K562 (cell line): ENCODE measurements at regions not wholly inside any gene's neighbourhood (a gene's known extent, or its start where the extent isn't known, plus 50 kb on each side); places are given as distances from the start of the nearest gene placed in this dataset.
"Not testable (repeated sequence)": the region's sequence is repeated elsewhere in the genome, so short reads cannot be mapped to it uniquely, and the experiment has no call there.

Experiments
- ATAC-seq: fragments of 200-7000 bp; cut with Tn5 transposase; 3 replicates; pipeline ENCODE4 v1.9.1; 2020; ENCODE audit warnings: moderate library complexity
- BruUV-seq: library from RNA; stranded (reverse); fragments of 400-500 nt; replicated peaks from 2 replicates; lab custom pipeline; 2021; lab: Mats Ljungman, UMichigan
- CTCF ChIA-PET: fragments of 300-600 bp; formaldehyde crosslinking; extraction: SDS; loops from one replicate; lab custom pipeline; 2021; ENCODE audit warnings: low intra/inter-chr PET ratio; lab: Yijun Ruan, JAX
- POLR2A ChIA-PET: fragments of 300-600, 350-650 bp; sonication (Branson Sonifier 250); formaldehyde crosslinking; extraction: SDS; loops from one replicate; lab custom pipeline; 2021; ENCODE audit warnings: antibody characterized with exemption, inconsistent platforms; lab: Yijun Ruan, JAX
- DNase-seq, 4 experiments: peaks; one replicate each; pipeline versions ENCODE4 v3.0.0 to v3.0.0-alpha.2; 2011 to 2018; ENCODE audit warnings: low spot score in 3 of 4, mixed read lengths in 3 of 4; ENCODE audit errors: extremely low read depth in 1 of 4
- FAIRE-seq: peaks from 2 replicates; lab custom pipeline; 2011; peaks lifted over from hg19 to GRCh38; lab: Jason Lieb, UNC
- H2AFZ ChIP-seq: 2 replicates; pipeline ENCODE4 v1.6.0; 2011; ENCODE audit warnings: low read depth, low read length, control low read depth, inconsistent platforms
- H3K27ac ChIP-seq: fragments of 200-600 bp; 3 replicates; pipeline ENCODE4 v1.8.0; 2011; ENCODE audit warnings: low read depth, mild to moderate bottlenecking, control low read depth, inconsistent platforms, low read length, moderate library complexity, mixed read lengths; ENCODE audit errors: extremely low read depth
- H3K27me3 ChIP-seq, 2 experiments: fragments of 300-600 bp in 1 of 2; 2 replicates in 1 of 2; 3 replicates in 1 of 2; pipeline versions ENCODE4 v1.6.0 to v1.8.0; 2011; ENCODE audit warnings: inconsistent platforms in 2 of 2, low read length in 2 of 2, mild to moderate bottlenecking in 1 of 2, mixed read lengths in 1 of 2, moderate library complexity in 1 of 2; ENCODE audit not compliant: control insufficient read depth in 2 of 2, insufficient read depth in 2 of 2
- H3K36me3 ChIP-seq: fragments of 300-600 bp; 3 replicates; pipeline ENCODE4 v1.8.0; 2011; ENCODE audit warnings: mild to moderate bottlenecking, low read length, inconsistent platforms; ENCODE audit not compliant: control insufficient read depth, insufficient read depth
- H3K4me1 ChIP-seq, 2 experiments: fragments of 200-600 bp in 1 of 2; replicated peaks in 1 of 2; 2 replicates in 1 of 2; 3 replicates in 1 of 2; pipeline versions ENCODE4 v1.5.1 to v1.8.0; 2011; ENCODE audit warnings: inconsistent platforms in 2 of 2, low read length in 2 of 2, mild to moderate bottlenecking in 1 of 2, mixed read lengths in 1 of 2, moderate library complexity in 1 of 2; ENCODE audit not compliant: control insufficient read depth in 2 of 2, insufficient read depth in 2 of 2
- H3K4me2 ChIP-seq: 2 replicates; pipeline ENCODE4 v1.6.1; 2011; ENCODE audit warnings: low read length, control low read depth, inconsistent platforms, mixed read lengths; ENCODE audit not compliant: insufficient read depth
- H3K4me3 ChIP-seq: fragments of 200-600 bp; sonication (generic), shearing (Covaris generic); 2 replicates; pipeline ENCODE4 v1.5.1; 2016; ENCODE audit warnings: control low read depth, inconsistent platforms
- H3K79me2 ChIP-seq: fragments of 200-600 bp; 3 replicates; pipeline ENCODE4 v1.8.0; 2011; ENCODE audit warnings: low read length, inconsistent platforms; ENCODE audit not compliant: control insufficient read depth, insufficient read depth
- H3K9ac ChIP-seq, 2 experiments: 2 replicates each; pipeline versions ENCODE4 v1.6.0 to v1.6.1; 2011; ENCODE audit warnings: low read depth in 2 of 2, low read length in 2 of 2, control low read depth in 1 of 2, inconsistent platforms in 1 of 2, mild to moderate bottlenecking in 1 of 2, mixed read lengths in 1 of 2; ENCODE audit not compliant: insufficient read depth in 1 of 2
- H3K9me1 ChIP-seq: one replicate; pipeline ENCODE4 v1.6.0; 2011; ENCODE audit warnings: inconsistent platforms, mild to moderate bottlenecking, low read length, moderate library complexity; ENCODE audit not compliant: control insufficient read depth, insufficient read depth
- H3K9me3 ChIP-seq: replicated peaks from 2 replicates; pipeline ENCODE4 v1.5.1; 2011; ENCODE audit warnings: low read depth, low read length, inconsistent platforms; ENCODE audit not compliant: control insufficient read depth, insufficient read depth
- H4K20me1 ChIP-seq: replicated peaks from 2 replicates; pipeline ENCODE4 v1.6.1; 2011; ENCODE audit warnings: low read length, inconsistent platforms, mixed read lengths; ENCODE audit not compliant: control insufficient read depth, insufficient read depth
- ATF7 ChIP-seq: fragments of 450-650 bp; IDR thresholded peaks from 2 replicates; pipeline ENCODE4 v1.7.1; 2014; ENCODE audit warnings: mild to moderate bottlenecking, moderate library complexity
- BCOR ChIP-seq: fragments of 450-650 bp; IDR thresholded peaks from 2 replicates; pipeline ENCODE4 v1.6.1; 2016
- CEBPB ChIP-seq: fragments of 450-650 bp; IDR thresholded peaks from 2 replicates; pipeline ENCODE4 v1.6.1; 2016; ENCODE audit warnings: missing genetic modification characterization, missing compliant biosample characterization
- CEBPG ChIP-seq, 3 experiments: fragments of 200-800 bp in 1 of 3; sonication (Bioruptor generic) in 1 of 3; sonication (generic) in 1 of 3; formaldehyde crosslinking in 1 of 3; IDR thresholded peaks in 2 of 3; conservative IDR thresholded peaks in 1 of 3; 2 replicates each; pipeline versions ENCODE4 v1.6.1 to v1.8.0; 2016 to 2022; ENCODE audit warnings: missing compliant biosample characterization in 2 of 3, missing genetic modification characterization in 2 of 3, mild to moderate bottlenecking in 1 of 3, missing genetic modification reagents in 1 of 3
- RBM25 ChIP-seq: fragments of 200-400 bp; formaldehyde crosslinking; IDR thresholded peaks from 2 replicates; pipeline ENCODE4 v1.6.1; 2018; ENCODE audit warnings: low read length, low read depth, moderate library complexity; ENCODE audit not compliant: severe bottlenecking
- SRF ChIP-seq, 2 experiments: fragments of 250-450, 450-650 bp in 1 of 2; sonication (Bioruptor Pico) in 1 of 2; sonication (generic) in 1 of 2; formaldehyde crosslinking; IDR thresholded peaks; 2 replicates each; pipeline versions ENCODE4 v1.5.0 to v1.5.1; 2020 to 2022; ENCODE audit warnings: mild to moderate bottlenecking in 1 of 2, missing genetic modification reagents in 1 of 2
- ZNF146 ChIP-seq: IDR thresholded peaks from one replicate; pipeline ENCODE4 v1.6.1; 2018; ENCODE audit warnings: missing compliant biosample characterization; ENCODE audit not compliant: unreplicated experiment
- WGBS: fragments of 100-300 bp; shearing (Covaris generic); methylation state at CpG from one replicate; pipeline ENCODE4 v1.1.6; 2016; ENCODE audit warnings: low coverage, mixed read lengths; ENCODE audit not compliant: insufficient coverage; ENCODE audit errors: missing lambda C conversion rate; 5-methylcytosine and 5-hydroxymethylcytosine counted together
- in situ Hi-C: fragments of 300-500 bp; cut with MboI; formaldehyde crosslinking; loops from 4 replicates; pipeline ENCODE4 v1.15.0; 2018; ENCODE audit warnings: inconsistent platforms, mixed read lengths
- intact Hi-C: fragments of 100-400 bp; cut with micrococcal nuclease; formaldehyde crosslinking; loops from 2 replicates; pipeline ENCODE4 v1.14.2; 2022

DNA sequence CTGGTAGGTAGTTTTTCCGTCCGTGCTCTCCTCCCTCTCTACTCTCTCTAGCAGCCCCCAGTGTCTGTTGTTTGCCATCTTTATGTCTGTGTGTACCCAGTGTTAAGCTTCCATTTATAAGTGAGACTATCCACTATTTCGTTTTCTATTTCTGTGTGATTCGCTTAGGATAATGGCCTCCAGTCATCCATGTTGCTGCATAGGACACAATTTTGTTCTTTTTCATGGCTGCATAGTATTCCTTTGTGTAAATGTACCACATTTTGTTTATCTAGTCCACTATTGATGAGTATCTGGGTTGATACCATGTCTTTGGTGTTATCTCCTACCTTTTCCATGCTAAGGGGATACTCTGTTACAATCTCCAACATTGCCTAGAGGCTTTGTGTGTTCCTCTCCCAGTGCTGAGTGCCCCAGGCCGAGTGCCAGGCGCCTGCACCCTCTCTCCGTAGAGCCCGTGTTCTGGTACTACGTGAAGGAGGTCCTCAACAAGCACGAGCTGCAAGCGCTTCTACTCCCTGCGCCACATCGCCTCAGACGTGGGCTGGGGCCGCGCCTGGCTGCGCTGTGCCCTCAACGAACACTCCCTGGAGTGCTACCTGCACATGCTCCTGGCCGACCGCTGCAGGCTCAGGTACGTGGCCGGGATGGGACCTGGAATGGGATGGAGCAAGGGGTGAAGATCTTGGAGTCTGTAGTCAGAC is 98.3 kb upstream of the CRYM start:
- CTCF ChIA-PET, H3K36me3 ChIP-seq, FAIRE-seq, ATAC-seq, POLR2A ChIA-PET, H3K4me3 ChIP-seq, H4K20me1 ChIP-seq, in situ Hi-C loops, H3K9me3 ChIP-seq, H3K4me2 ChIP-seq, H3K4me1 ChIP-seq, H2AFZ ChIP-seq, H3K9ac ChIP-seq, H3K79me2 ChIP-seq, H3K9me1 ChIP-seq, intact Hi-C loops, H3K27me3 ChIP-seq, H3K27ac ChIP-seq, BruUV-seq, DNase-seq: not testable (repeated sequence)
- WGBS = 59% methylated on average over 14 of the region's 22 CpGs
- TF ChIP-seq BCOR (peak; percentile 51; the same call in 1 of the 2 replicates), RBM25 (peak; percentile 66), ZNF146 (CRISPR knock-in tag) (peak; percentile 97)

DNA sequence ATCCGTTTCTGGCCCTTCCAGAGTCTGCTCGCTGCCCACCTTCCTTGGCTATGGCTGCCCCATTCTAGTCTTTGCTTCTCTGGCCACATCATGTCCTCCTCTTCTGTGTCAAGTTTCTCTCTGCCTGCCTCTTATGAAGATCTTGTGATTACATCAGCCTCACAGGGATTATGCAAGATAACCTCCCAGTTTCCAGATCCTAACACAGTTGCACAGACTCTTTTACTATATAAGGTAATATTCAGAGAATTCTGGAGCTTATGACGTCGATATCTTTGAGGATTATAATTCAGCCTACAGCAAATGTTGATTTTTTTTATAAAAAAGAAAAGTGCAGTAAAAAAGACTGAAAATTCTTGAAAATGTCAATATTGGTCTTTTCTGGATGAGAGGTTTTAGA is 97.2 kb upstream of the CRYM start:
- H3K9me1 ChIP-seq; POLR2A ChIA-PET; H3K4me2 ChIP-seq; H3K36me3 ChIP-seq; BruUV-seq; H3K4me1 ChIP-seq; FAIRE-seq; intact Hi-C loops; DNase-seq; H3K27ac ChIP-seq; H4K20me1 ChIP-seq; H3K27me3 ChIP-seq; H2AFZ ChIP-seq; H3K4me3 ChIP-seq; CTCF ChIA-PET; H3K9ac ChIP-seq; in situ Hi-C loops; H3K9me3 ChIP-seq; H3K79me2 ChIP-seq; TF ChIP-seq CEBPG (CRISPR knock-in tag; IDR thresholded peaks at IDR 0.05): not testable (repeated sequence)
- peak in 1 of 2 experiments; percentile 89; a peak in 2 of 4 replicates for TF ChIP-seq SRF (CRISPR knock-in tag; IDR thresholded peaks at IDR 0.05)
- TF ChIP-seq ATF7 = peak; percentile 39; the same call in 1 of the 2 replicates
- TF ChIP-seq CEBPB = 0 out of 2 replicates have a peak, but pooled peaks have one; percentile 25
- TF ChIP-seq CEBPG (tag; conservative IDR thresholded peaks at IDR 0.05 in 1 of 2, IDR thresholded peaks at IDR 0.05 in 1 of 2) = peak in 1 of 2 experiments; percentile 63; a peak in 2 of 4 replicates
- ATAC-seq = peak; percentile 44
- WGBS = 7% methylated on average over 2 of the region's 4 CpGs

DNA sequence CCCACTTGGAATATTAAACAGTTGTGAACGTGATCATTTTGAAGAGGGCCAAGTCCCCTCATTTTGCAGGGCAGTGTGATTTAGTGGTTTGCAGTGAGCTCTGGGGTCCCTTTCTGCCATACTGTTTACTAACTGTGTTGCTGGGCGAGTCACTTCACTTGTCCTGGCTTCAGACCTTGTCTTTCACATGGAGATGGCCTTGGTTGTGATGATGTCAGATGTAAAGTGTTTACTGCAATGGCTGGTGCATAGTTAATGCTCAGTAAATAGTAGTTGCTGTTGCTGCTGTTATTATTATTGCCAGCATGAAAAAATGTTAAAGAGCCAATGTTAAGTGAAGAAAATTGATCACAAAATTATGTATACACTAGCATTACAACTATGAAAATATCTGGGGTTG is 95.4 kb upstream of the CRYM start:
- in situ Hi-C loops, DNase-seq, H3K4me2 ChIP-seq, H4K20me1 ChIP-seq, H3K36me3 ChIP-seq, CTCF ChIA-PET, H3K9me3 ChIP-seq, POLR2A ChIA-PET, ATAC-seq, H3K27ac ChIP-seq, H3K79me2 ChIP-seq, H2AFZ ChIP-seq, BruUV-seq, intact Hi-C loops, H3K27me3 ChIP-seq, H3K4me1 ChIP-seq, H3K9me1 ChIP-seq, H3K4me3 ChIP-seq, H3K9ac ChIP-seq, FAIRE-seq: not testable (repeated sequence)
- 16% methylated on average over 2 of the region's 2 CpGs for WGBS
